RWPE1 (cell line): ENCODE measurements at regions not wholly inside any gene's neighbourhood (a gene's known extent, or its start where the extent isn't known, plus 50 kb on each side); places are given as distances from the start of the nearest gene placed in this dataset.

Experiments used
- CTCF ChIA-PET: fragments of 350-600 bp; sonication (Branson Sonifier 250); formaldehyde crosslinking; extraction: SDS; loops from one replicate; lab custom pipeline; 2021; lab: Yijun Ruan, JAX
- POLR2A ChIA-PET: fragments of 400-600 bp; formaldehyde crosslinking; extraction: SDS; loops from one replicate; lab custom pipeline; 2020; ENCODE audit warnings: antibody characterized with exemption; ENCODE audit not compliant: low non-redundant PET; lab: Yijun Ruan, JAX
- DNase-seq: peaks from one replicate; pipeline ENCODE4 v3.0.0; 2012; ENCODE audit warnings: low spot score
- H3K27ac ChIP-seq: fragments of 450-650 bp; 2 replicates; pipeline ENCODE4 v1.5.1; 2017
- TF ChIP-seq, protein P1 (sequence below): fragments of 450-650 bp; conservative IDR thresholded peaks from 2 replicates; pipeline ENCODE4 v1.5.1; 2017; ENCODE audit warnings: low read depth, mild to moderate bottlenecking

DNA sequence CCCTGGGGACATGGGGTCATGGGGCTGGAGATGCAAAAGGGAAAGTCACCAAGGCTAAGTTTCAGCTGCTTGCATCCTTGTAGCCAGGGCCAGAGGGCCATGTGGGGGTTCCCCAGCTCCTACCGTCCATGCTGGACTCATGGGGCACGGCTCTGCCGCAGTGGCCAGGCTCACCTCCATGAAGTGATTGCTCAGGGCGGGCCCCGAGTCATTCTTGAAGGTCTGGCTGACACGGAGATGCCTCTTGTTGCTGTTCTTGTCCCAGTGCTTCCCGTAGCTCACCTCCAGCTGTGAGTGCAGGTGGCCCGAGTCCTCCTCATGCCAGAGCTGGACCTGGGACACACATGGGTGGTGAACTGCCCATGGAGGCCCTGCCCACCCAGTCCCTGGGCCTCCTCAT lies 114.5 kb downstream of the RMI2 start:
- H3K27ac ChIP-seq = no peak overlapping the region
- TF ChIP-seq, protein P1, sequence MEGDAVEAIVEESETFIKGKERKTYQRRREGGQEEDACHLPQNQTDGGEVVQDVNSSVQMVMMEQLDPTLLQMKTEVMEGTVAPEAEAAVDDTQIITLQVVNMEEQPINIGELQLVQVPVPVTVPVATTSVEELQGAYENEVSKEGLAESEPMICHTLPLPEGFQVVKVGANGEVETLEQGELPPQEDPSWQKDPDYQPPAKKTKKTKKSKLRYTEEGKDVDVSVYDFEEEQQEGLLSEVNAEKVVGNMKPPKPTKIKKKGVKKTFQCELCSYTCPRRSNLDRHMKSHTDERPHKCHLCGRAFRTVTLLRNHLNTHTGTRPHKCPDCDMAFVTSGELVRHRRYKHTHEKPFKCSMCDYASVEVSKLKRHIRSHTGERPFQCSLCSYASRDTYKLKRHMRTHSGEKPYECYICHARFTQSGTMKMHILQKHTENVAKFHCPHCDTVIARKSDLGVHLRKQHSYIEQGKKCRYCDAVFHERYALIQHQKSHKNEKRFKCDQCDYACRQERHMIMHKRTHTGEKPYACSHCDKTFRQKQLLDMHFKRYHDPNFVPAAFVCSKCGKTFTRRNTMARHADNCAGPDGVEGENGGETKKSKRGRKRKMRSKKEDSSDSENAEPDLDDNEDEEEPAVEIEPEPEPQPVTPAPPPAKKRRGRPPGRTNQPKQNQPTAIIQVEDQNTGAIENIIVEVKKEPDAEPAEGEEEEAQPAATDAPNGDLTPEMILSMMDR = no peak
- ChIA-PET CTCF (interaction anchor here (0.7 kb wide), 1 partner anchor 38 kb away, joined by 3 read pairs; no protein-coding TSS in a partner anchor), POLR2A (no interaction called here)
- no peak for DNase-seq

DNA sequence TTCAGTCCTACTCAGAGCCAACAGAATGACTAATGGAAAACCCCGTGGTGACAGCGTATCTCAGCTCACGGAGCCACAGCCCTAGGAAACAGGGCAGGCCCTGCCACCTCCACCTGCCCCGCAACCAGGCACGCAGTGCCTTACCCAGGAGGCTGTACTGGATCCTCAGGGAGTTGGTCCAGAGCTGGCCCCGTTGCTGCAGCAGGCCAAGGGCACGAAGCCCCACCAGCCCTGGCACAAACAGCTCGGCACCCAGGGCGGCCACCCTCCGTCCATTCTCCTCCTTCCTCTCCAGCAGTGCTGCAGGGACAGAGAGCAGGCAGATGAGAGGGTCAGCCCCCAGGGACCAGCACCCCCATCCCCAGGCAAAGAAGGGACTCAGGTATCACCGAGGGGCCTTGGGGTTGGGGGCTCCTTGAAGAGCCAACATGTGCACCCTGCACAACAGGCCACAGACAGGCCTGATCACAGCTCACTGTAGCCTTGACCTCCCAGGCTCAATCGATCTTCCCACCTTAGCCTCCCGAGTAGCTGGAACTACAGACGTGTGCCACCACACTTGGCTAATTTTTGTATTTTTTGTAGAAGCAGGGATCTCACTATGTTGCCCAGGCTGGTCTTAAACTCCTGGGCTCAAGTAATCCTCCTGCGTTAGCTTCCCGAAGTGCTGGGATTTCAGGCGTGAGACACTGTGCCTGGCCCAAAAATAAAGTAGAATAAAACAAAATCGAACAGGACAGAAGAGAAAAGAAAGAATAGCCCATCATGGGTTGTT lies 115.7 kb downstream of the RMI2 start:
- ChIA-PET POLR2A (no interaction called here), CTCF (no interaction called here)
- TF ChIP-seq, protein P1 = no peak
- no peak for DNase-seq
- no peak overlapping the region for H3K27ac ChIP-seq

DNA sequence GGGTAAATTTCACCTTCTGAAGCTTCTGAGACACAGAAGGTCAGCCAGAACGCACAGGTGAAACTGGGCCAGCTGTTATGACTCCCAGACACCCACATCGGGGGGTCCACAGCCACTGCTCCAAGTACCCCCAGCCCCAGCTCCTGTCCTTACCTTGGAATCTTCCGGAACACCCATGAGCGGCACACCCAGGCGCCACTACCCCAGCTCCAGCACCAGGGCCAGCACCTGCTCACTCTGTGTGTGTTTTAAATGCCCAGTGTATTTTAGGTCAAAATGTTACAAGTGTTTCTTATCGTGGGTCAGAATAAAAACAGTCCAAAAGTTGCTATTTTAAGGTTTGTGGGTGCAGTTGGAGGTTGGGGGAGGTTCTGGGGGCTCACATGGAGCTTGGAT lies 116.3 kb downstream of the RMI2 start:
- ChIA-PET CTCF (no interaction called here), POLR2A (interaction anchor here (0.5 kb wide), 1 partner anchor 753 kb away, joined by 4 read pairs; no protein-coding TSS in a partner anchor)
- no peak for DNase-seq
- no peak overlapping the region for H3K27ac ChIP-seq
- TF ChIP-seq, protein P1 = no peak

DNA sequence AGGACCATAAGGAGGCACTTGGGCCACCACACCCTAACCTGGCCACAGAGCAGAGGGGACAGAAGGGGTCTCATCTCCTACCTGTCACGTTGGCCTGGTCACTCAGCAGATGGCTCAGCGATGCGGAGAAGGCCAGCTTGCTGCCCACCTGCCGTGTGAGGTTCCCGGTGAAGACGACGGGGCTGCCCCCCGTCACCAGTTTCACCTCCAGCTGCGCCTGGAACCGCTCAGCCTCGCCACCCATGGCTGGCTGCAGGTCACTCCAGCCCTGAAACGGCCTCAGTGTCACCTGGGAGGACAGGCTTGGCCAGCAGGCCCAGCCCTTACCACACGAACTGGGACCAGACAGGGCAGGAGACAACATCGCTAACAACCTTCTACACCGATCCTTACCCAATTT lies 116.8 kb downstream of the RMI2 start:
- DNase-seq = no peak
- ChIA-PET CTCF (no interaction called here), POLR2A (interaction anchor here (0.5 kb wide), 1 partner anchor 753 kb away, joined by 4 read pairs; no protein-coding TSS in a partner anchor)
- H3K27ac ChIP-seq = no peak overlapping the region
- TF ChIP-seq, protein P1 = no peak

DNA sequence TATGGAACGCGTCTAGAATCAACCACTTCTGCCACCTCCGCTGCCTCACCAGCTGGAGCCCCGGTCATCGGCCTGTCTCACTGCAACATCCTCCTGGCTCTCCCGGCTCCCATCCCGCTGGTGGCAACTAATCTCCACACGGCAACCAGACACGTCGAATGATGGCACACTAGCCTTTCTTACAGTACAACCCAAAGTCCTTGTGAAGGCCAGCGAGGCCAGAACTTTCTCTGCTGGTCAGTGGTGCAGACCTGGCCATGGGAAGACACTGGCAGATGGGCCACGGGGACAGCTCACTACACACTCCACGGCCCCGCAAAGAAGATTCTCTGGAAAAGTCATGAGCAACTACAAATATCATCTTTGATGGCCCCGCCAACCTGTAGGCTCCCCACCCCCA lies 117.6 kb downstream of the RMI2 start:
- CTCF ChIA-PET = no interaction called here
- TF ChIP-seq, protein P1 = no peak
- no peak for DNase-seq
- no peak overlapping the region for H3K27ac ChIP-seq
- POLR2A ChIA-PET = no interaction called here

DNA sequence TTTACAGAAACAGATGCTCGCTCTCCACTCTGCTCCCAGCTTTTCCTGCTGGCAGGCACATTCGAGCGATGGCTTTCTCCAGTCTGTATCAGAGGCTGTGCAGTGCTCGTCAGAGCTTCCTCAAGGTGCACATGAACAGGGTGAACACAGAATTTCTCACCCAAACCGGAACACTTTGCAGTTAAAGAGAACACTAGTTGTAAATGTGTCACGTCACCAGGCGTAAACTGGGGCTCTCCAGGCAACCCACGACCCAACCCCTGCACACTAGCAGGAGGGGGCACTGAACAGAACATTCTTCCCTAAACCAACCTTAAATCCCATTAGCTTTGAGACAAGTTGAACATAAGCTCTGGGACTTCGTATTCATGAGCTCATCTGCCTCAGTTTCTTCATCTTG lies 119.0 kb downstream of the RMI2 start:
- CTCF ChIA-PET = no interaction called here
- TF ChIP-seq, protein P1 = no peak
- POLR2A ChIA-PET = no interaction called here
- no peak overlapping the region for H3K27ac ChIP-seq
- no peak for DNase-seq
